ENCODE measurements at regions not wholly inside any gene's neighbourhood (a gene's known extent, or its start where the extent isn't known, plus 50 kb on each side); places are given as distances from the start of the nearest gene placed in this dataset.

- Mint-ChIP-seq H3K27ac (no peak overlapping the region), H3K36me3 (no peaks in the 10 kb centered on the region), H3K4me1 (no peaks in the 10 kb centered on the region), H3K27me3 (ENCODE audit: low read depth) (no peaks in the 10 kb centered on the region), H3K9me3 (peaks cover 4% of the 10 kb centered on the region; the same call in 1 of the 2 replicates), H3K4me3 (no peak overlapping the region)
- ATAC-seq (no peak), DNase-seq (ENCODE audit: low spot score) (no peak)
- TF ChIP-seq MAX (CRISPR knock-in tag; IDR thresholded peaks at IDR 0.05) (no peak), TEAD1 (CRISPR knock-in tag; IDR thresholded peaks at IDR 0.05) (no peak), NFYB (CRISPR knock-in tag; conservative IDR thresholded peaks at IDR 0.05; ENCODE audit: low read depth) (no peak), ATF1 (CRISPR knock-in tag; IDR thresholded peaks at IDR 0.05) (no peak), ERG (CRISPR knock-in tag; IDR thresholded peaks at IDR 0.05) (no peak)
- ChIA-PET POLR2A (no interaction called here), CTCF (no interaction called here)
Measured at GRCh38 chr13:77398825-77399620, 72.1 kb upstream of the MYCBP2 start.

GRCh38 chr13:77397636-77398035 is 70.7 kb upstream of the MYCBP2 start:
- H3K36me3 Mint-ChIP-seq = no peaks in the 10 kb centered on the region
- H3K27me3 Mint-ChIP-seq (ENCODE audit: low read depth) = no peaks in the 10 kb centered on the region
- no peak overlapping the region for H3K4me3 Mint-ChIP-seq
- TF ChIP-seq E2F4 (CRISPR knock-in tag; IDR thresholded peaks at IDR 0.05; ENCODE audit: borderline replicate concordance, low read depth) = no peak
- TF ChIP-seq HMGA2 (CRISPR knock-in tag; IDR thresholded peaks at IDR 0.05) = no peak
- no peak for TF ChIP-seq JAZF1 (CRISPR knock-in tag; IDR thresholded peaks at IDR 0.05)
- TF ChIP-seq TCF7 (CRISPR knock-in tag; IDR thresholded peaks at IDR 0.05; ENCODE audit: low read depth) = no peak
- no peaks in the 10 kb centered on the region for H3K4me1 Mint-ChIP-seq
- POLR2A ChIA-PET = no interaction called here
- ATAC-seq (no peak), DNase-seq (ENCODE audit: low spot score) (no peak)
- no peak overlapping the region for H3K27ac Mint-ChIP-seq
- peaks cover 4% of the 10 kb centered on the region; the same call in 1 of the 2 replicates for H3K9me3 Mint-ChIP-seq
- CTCF ChIA-PET = no interaction called here

- ChIA-PET CTCF (no interaction called here), POLR2A (no interaction called here)
- no peak overlapping the region for H3K4me3 Mint-ChIP-seq
- H3K27me3 Mint-ChIP-seq (ENCODE audit: low read depth) = no peaks in the 10 kb centered on the region
- H3K27ac Mint-ChIP-seq = no peak overlapping the region
- no peaks in the 10 kb centered on the region for H3K9me3 Mint-ChIP-seq
- no peak for TF ChIP-seq CREM (CRISPR knock-in tag; IDR thresholded peaks at IDR 0.05)
- TF ChIP-seq E2F1 (CRISPR knock-in tag; IDR thresholded peaks at IDR 0.05) = no peak
- no peak for TF ChIP-seq ZNF425 (CRISPR knock-in tag; conservative IDR thresholded peaks at IDR 0.05)
- no peaks in the 10 kb centered on the region for H3K4me1 Mint-ChIP-seq
- DNase-seq (ENCODE audit: low spot score) = no peak
- H3K36me3 Mint-ChIP-seq = no peaks in the 10 kb centered on the region
- no peak for ATAC-seq
Measured at GRCh38 chr13:77391475-77391874, 64.6 kb upstream of the MYCBP2 start.

- H3K36me3 Mint-ChIP-seq = peaks cover 5% of the 10 kb centered on the region; the same call in 1 of the 2 replicates
- no peak for TF ChIP-seq NR3C1 (CRISPR knock-in tag; conservative IDR thresholded peaks at IDR 0.05; ENCODE audit: low read depth)
- TF ChIP-seq SMAD4 (CRISPR knock-in tag; IDR thresholded peaks at IDR 0.05) = no peak
- TF ChIP-seq OVOL2 (CRISPR knock-in tag; IDR thresholded peaks at IDR 0.05; ENCODE audit: borderline replicate concordance) = no peak
- TF ChIP-seq ZNF138 (CRISPR knock-in tag; conservative IDR thresholded peaks at IDR 0.05) = no peak
- TF ChIP-seq STAT6 (CRISPR knock-in tag; conservative IDR thresholded peaks at IDR 0.05; ENCODE audit: low read depth) = no peak
- no peak for TF ChIP-seq USF2 (CRISPR knock-in tag; IDR thresholded peaks at IDR 0.05)
- TF ChIP-seq EMX1 (CRISPR knock-in tag; IDR thresholded peaks at IDR 0.05) = no peak
- H3K27ac Mint-ChIP-seq = no peak overlapping the region
- no peaks in the 10 kb centered on the region for H3K4me1 Mint-ChIP-seq
- DNase-seq (ENCODE audit: low spot score) = no peak
- ATAC-seq = no peak; the same call in 1 of the 2 replicates
- H3K27me3 Mint-ChIP-seq (ENCODE audit: low read depth) = no peaks in the 10 kb centered on the region
- peaks cover 10% of the 10 kb centered on the region for H3K9me3 Mint-ChIP-seq
- CTCF ChIA-PET = no interaction called here
- POLR2A ChIA-PET = interaction anchor here (0.7 kb wide), 1 partner anchor 517 kb away, joined by 3 read pairs; no protein-coding TSS in a partner anchor
- H3K4me3 Mint-ChIP-seq = no peak overlapping the region
Measured at GRCh38 chr13:77390391-77390790, 63.5 kb upstream of the MYCBP2 start.
